T-cell (primary cell): ENCODE measurements at regions not wholly inside any gene's neighbourhood (a gene's known extent, or its start where the extent isn't known, plus 50 kb on each side); places are given as distances from the start of the nearest gene placed in this dataset.
"Not testable (repeated sequence)": the region's sequence is repeated elsewhere in the genome, so short reads cannot be mapped to it uniquely, and the experiment has no call there.

Experiments used
- ATAC-seq, 4 experiments: fragments of 200-7000 bp in 3 of 4; fragments of 150-1000 bp in 1 of 4; cut with Tn5 transposase; replicated peaks in 1 of 4; 1 replicate in 3 of 4; 2 replicates in 1 of 4; pipeline ENCODE4 v1.10.0; 2021; ENCODE audit warnings: moderate library complexity in 3 of 4, mild to moderate bottlenecking in 2 of 4, moderate number of reproducible peaks in 1 of 4
- CTCF ChIA-PET, 2 donors: fragments of 300-600 bp; sonication (Branson Sonifier 250); formaldehyde crosslinking; loops; one replicate each; lab custom pipeline; 2022; ENCODE audit warnings: antibody characterized with exemption in 2 of 2; lab: Charles Lee
- POLR2A ChIA-PET, 2 donors: fragments of 300-600 bp; sonication (Branson Sonifier 250); formaldehyde crosslinking; loops; one replicate each; lab custom pipeline; 2022; ENCODE audit warnings: antibody characterized with exemption in 2 of 2; lab: Charles Lee
- DNase-seq, 35 experiments: peaks; one replicate each; pipeline versions ENCODE4 v3.0.0 to v3.0.0-alpha.2; 2013 to 2023
- H3K27ac ChIP-seq: one replicate; pipeline ENCODE4 v1.5.1; 2013; ENCODE audit warnings: low read length
- H3K27me3 ChIP-seq, 2 experiments: replicated peaks in 1 of 2; 1 replicate in 1 of 2; 2 replicates in 1 of 2; pipeline versions ENCODE4 v1.6.1 to v1.7.0; 2013; ENCODE audit warnings: low read length in 1 of 2, mixed read lengths in 1 of 2; ENCODE audit not compliant: control insufficient read depth in 2 of 2, insufficient read depth in 2 of 2; ENCODE audit errors: extremely low read depth in 1 of 2
- H3K36me3 ChIP-seq, 2 donors: 1 replicate in 1 of 2; 2 replicates in 1 of 2; pipeline versions ENCODE4 v1.6.1 to v1.7.0; 2013; ENCODE audit warnings: low read length in 1 of 2; ENCODE audit not compliant: control insufficient read depth in 2 of 2, insufficient read depth in 1 of 2; ENCODE audit errors: extremely low read depth in 1 of 2
- H3K4me1 ChIP-seq, 2 experiments: 1 replicate in 1 of 2; 2 replicates in 1 of 2; pipeline versions ENCODE4 v1.6.1 to v1.7.0; 2013; ENCODE audit warnings: low read length in 2 of 2, mixed read lengths in 1 of 2; ENCODE audit not compliant: insufficient read depth in 2 of 2, control insufficient read depth in 1 of 2; ENCODE audit errors: extremely low read depth in 1 of 2
- H3K4me3 ChIP-seq, 2 donors: 1 replicate in 1 of 2; 2 replicates in 1 of 2; pipeline versions ENCODE4 v1.5.1 to v1.7.0; 2013; ENCODE audit warnings: mild to moderate bottlenecking in 2 of 2, low read length in 1 of 2, moderate library complexity in 1 of 2; ENCODE audit not compliant: control insufficient read depth in 1 of 2; ENCODE audit errors: extremely low read depth in 1 of 2
- H3K9me3 ChIP-seq: 2 replicates; pipeline ENCODE4 v1.7.0; 2013
- H3K27ac Mint-ChIP-seq, 2 donors: one replicate each; pipeline ENCODE4 v1.8.0; 2020 to 2021; ENCODE audit warnings: mild to moderate bottlenecking in 2 of 2, mixed read lengths in 2 of 2
- H3K27me3 Mint-ChIP-seq, 2 donors: one replicate each; pipeline ENCODE4 v1.8.0; 2021 to 2022; ENCODE audit warnings: mixed read lengths in 2 of 2
- H3K36me3 Mint-ChIP-seq: one replicate; pipeline ENCODE4 v1.8.0; 2021; ENCODE audit warnings: mixed read lengths
- H3K4me1 Mint-ChIP-seq, 3 donors: one replicate each; pipeline ENCODE4 v1.8.0; 2020 to 2022; ENCODE audit warnings: mixed read lengths in 3 of 3, mild to moderate bottlenecking in 1 of 3
- H3K4me3 Mint-ChIP-seq, 3 donors: one replicate each; pipeline ENCODE4 v1.8.0; 2020 to 2022; ENCODE audit warnings: mild to moderate bottlenecking in 3 of 3, mixed read lengths in 3 of 3, moderate library complexity in 3 of 3
- H3K9me3 Mint-ChIP-seq, 3 donors: one replicate each; pipeline ENCODE4 v1.8.0; 2020 to 2022; ENCODE audit warnings: mixed read lengths in 3 of 3
- WGBS: methylation state at CpG from one replicate; pipeline ENCODE4 v1.1.5; 2013; ENCODE audit warnings: missing lambda C conversion rate; ENCODE audit not compliant: insufficient coverage; 5-methylcytosine and 5-hydroxymethylcytosine counted together

GRCh38 chr10:101280511-101280910 lies 51.2 kb upstream of the LBX1 start:
- Mint-ChIP-seq H3K4me1 (peaks cover 4 to 20% (median 10%) of the 10 kb centered on the region in 3 donors), H3K36me3 (no peaks in the 10 kb centered on the region), H3K27me3 (peaks cover 43% of the 10 kb centered on the region in 2 donors), H3K4me3 (no peak overlapping the region), H3K9me3 (no peaks in the 10 kb centered on the region), H3K27ac (no peak overlapping the region)
- no peaks in the 10 kb centered on the region for H3K9me3 ChIP-seq
- peaks cover 11 to 46% of the 10 kb centered on the region in 2 experiments for H3K27me3 ChIP-seq
- WGBS = no CpG with 5 or more reads among the region's 2 CpGs
- peaks cover 0 to 8% of the 10 kb centered on the region in 2 experiments for H3K4me1 ChIP-seq
- no peaks in the 10 kb centered on the region for H3K36me3 ChIP-seq
- no peak overlapping the region for H3K27ac ChIP-seq
- ATAC-seq (no peak), DNase-seq (no peak)
- H3K4me3 ChIP-seq = no peak overlapping the region
- ChIA-PET POLR2A (interaction anchor here in 1 of 2 donors (0.8 kb wide), 1 partner anchor 432 kb away, joined by 3 read pairs; no protein-coding TSS in a partner anchor), CTCF (interaction anchor here in 1 of 2 donors (0.5 kb wide), 1 partner anchor 107 kb away, joined by 3 read pairs; no protein-coding TSS in a partner anchor)

- not testable (repeated sequence) for H3K4me3 Mint-ChIP-seq, H3K9me3 Mint-ChIP-seq, H3K36me3 Mint-ChIP-seq, H3K36me3 ChIP-seq, DNase-seq, H3K4me1 ChIP-seq, H3K27ac ChIP-seq, H3K4me3 ChIP-seq, H3K9me3 ChIP-seq, ATAC-seq, H3K27ac Mint-ChIP-seq
- 0% methylated on average over 1 of the region's 3 CpGs for WGBS
- CTCF ChIA-PET = interaction anchor here (0.5 to 0.6 kb wide), 2 partner anchors 108 to 289 kb away, joined by 3 read pairs; no protein-coding TSS in a partner anchor
- Mint-ChIP-seq H3K27me3 (peaks cover 47% of the 10 kb centered on the region in 2 donors), H3K4me1 (peaks cover 5 to 22% (median 10%) of the 10 kb centered on the region in 3 donors)
- peaks cover 11 to 50% of the 10 kb centered on the region in 2 experiments for H3K27me3 ChIP-seq
- POLR2A ChIA-PET = interaction anchor here in 1 of 2 donors (0.8 kb wide), 1 partner anchor 433 kb away, joined by 3 read pairs; no protein-coding TSS in a partner anchor
Measured at GRCh38 chr10:101280921-101281320, 51.7 kb upstream of the LBX1 start.

DNA sequence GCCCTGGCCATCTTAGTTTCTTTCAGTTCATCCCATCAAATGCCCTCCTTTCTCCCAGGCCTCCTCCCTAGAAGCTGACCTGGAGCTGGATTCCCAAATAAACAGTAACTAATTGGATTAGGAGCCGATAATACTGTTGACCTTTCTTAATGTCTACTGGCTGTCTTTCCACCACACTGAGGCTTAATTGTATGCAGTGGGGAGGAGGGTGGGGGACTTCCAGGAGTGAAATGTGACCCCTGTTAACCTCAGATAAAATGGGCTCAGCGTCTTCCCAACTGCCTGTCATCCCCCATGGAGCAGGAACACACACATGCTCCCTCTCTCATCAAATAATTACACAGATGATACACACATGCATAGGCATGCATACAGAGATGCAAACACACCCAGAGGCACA lies 53.7 kb upstream of the LBX1 start:
- Histone ChIP-seq H3K4me1 (peaks cover 0 to 8% of the 10 kb centered on the region in 2 experiments), H3K9me3 (no peaks in the 10 kb centered on the region), H3K4me3 (no peak overlapping the region), H3K27ac (no peak overlapping the region), H3K27me3 (peaks cover 17 to 65% of the 10 kb centered on the region in 2 experiments), H3K36me3 (no peaks in the 10 kb centered on the region)
- ChIA-PET POLR2A (no interaction called here), CTCF (interaction anchor here in 1 of 2 donors (0.6 kb wide), 1 partner anchor 16 kb away, joined by 3 read pairs; no protein-coding TSS in a partner anchor)
- H3K27me3 Mint-ChIP-seq = peaks cover 65 to 66% of the 10 kb centered on the region in 2 donors
- no peaks in the 10 kb centered on the region for H3K9me3 Mint-ChIP-seq
- DNase-seq = no peak
- no peak for ATAC-seq
- peaks cover 5 to 22% (median 14%) of the 10 kb centered on the region in 3 donors for H3K4me1 Mint-ChIP-seq
- 60% methylated on average over 1 of the region's 2 CpGs for WGBS
- no peak overlapping the region for H3K27ac Mint-ChIP-seq
- H3K4me3 Mint-ChIP-seq = no peak overlapping the region
- no peaks in the 10 kb centered on the region for H3K36me3 Mint-ChIP-seq

- Mint-ChIP-seq H3K4me3 (peak overlapping the region in 1 of 3 donors; percentile 46), H3K4me1 (peaks cover 5 to 22% (median 14%) of the 10 kb centered on the region in 3 donors), H3K36me3 (no peaks in the 10 kb centered on the region), H3K9me3 (no peaks in the 10 kb centered on the region), H3K27me3 (peaks cover 69 to 74% of the 10 kb centered on the region in 2 donors), H3K27ac (no peak overlapping the region)
- DNase-seq (no peak), ATAC-seq (no peak)
- Histone ChIP-seq H3K27me3 (peaks cover 23 to 69% of the 10 kb centered on the region in 2 experiments), H3K4me3 (no peak overlapping the region), H3K27ac (no peak overlapping the region), H3K9me3 (no peaks in the 10 kb centered on the region), H3K4me1 (peaks cover 0 to 8% of the 10 kb centered on the region in 2 experiments), H3K36me3 (no peaks in the 10 kb centered on the region)
- WGBS = 18% methylated on average over 2 of the region's 3 CpGs
- ChIA-PET POLR2A (no interaction called here), CTCF (no interaction called here)
Measured at GRCh38 chr10:101283762-101284100, 54.5 kb upstream of the LBX1 start.

DNA sequence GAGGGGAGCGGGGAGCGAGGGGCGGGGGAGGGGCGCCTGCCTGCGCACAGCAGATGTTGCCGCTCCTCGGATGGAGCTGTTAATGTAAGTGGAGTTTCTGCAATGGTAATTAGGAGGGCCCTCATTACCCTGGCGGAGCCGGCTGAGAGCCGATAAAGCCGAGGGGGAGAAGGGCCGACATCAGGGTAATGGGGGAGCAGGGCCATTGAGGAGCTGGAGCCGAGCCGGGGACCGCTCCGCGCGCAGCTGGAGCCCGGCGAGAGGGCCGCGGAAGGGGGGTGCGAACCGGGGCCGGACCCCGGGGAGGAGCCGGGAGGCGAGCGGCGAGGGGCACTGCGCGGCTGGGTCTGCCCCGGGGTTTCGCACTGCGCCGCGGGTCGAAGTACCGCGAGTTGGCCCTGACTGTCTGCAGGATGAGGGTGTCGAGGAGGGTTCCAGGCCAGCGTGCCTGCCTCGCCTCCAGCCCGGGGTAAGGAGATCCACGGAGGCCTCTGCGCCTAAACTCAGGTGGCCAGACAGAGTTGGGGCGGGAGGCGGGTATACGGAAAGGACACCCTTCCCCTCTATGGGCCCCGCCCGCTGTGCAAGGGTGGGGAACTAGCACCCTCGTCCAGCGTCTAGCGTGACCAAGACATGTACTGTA lies 55.0 kb upstream of the LBX1 start:
- Mint-ChIP-seq H3K27me3 (peaks cover 72 to 74% of the 10 kb centered on the region in 2 donors), H3K9me3 (no peaks in the 10 kb centered on the region), H3K36me3 (no peaks in the 10 kb centered on the region), H3K4me1 (peaks cover 5 to 22% (median 14%) of the 10 kb centered on the region in 3 donors), H3K27ac (no peak overlapping the region), H3K4me3 (peak overlapping the region in 2 of 3 donors; percentile 6 to 46)
- Histone ChIP-seq H3K4me1 (peaks cover 0 to 8% of the 10 kb centered on the region in 2 experiments), H3K27me3 (peaks cover 24 to 74% of the 10 kb centered on the region in 2 experiments), H3K9me3 (no peaks in the 10 kb centered on the region), H3K27ac (no peak overlapping the region), H3K4me3 (no peak overlapping the region), H3K36me3 (no peaks in the 10 kb centered on the region)
- ChIA-PET CTCF (interaction anchor here in 1 of 2 donors (1.4 kb wide), 1 partner anchor 70 kb away, joined by 3 read pairs; no protein-coding TSS in a partner anchor), POLR2A (no interaction called here)
- 12% methylated on average over 49 of the region's 54 CpGs for WGBS
- no peak for DNase-seq
- peak in 3 of 4 experiments; percentile 10 to 29 (median 27) for ATAC-seq

GRCh38 chr10:101284744-101285463 lies 55.6 kb upstream of the LBX1 start:
- ATAC-seq = no peak
- Mint-ChIP-seq H3K27me3 (peaks cover 78 to 81% of the 10 kb centered on the region in 2 donors), H3K27ac (no peak overlapping the region), H3K4me3 (peak overlapping the region in 1 of 3 donors; percentile 46), H3K36me3 (no peaks in the 10 kb centered on the region), H3K4me1 (peaks cover 5 to 22% (median 14%) of the 10 kb centered on the region in 3 donors), H3K9me3 (no peaks in the 10 kb centered on the region)
- no peak overlapping the region for H3K27ac ChIP-seq
- CTCF ChIA-PET = interaction anchor here (0.7 to 1.4 kb wide), 2 partner anchors 13 to 71 kb away, joined by 3 read pairs; no protein-coding TSS in a partner anchor
- no peaks in the 10 kb centered on the region for H3K36me3 ChIP-seq
- H3K9me3 ChIP-seq = no peaks in the 10 kb centered on the region
- H3K4me1 ChIP-seq = peaks cover 0 to 8% of the 10 kb centered on the region in 2 experiments
- POLR2A ChIA-PET = no interaction called here
- no peak for DNase-seq
- peaks cover 24 to 76% of the 10 kb centered on the region in 2 experiments for H3K27me3 ChIP-seq
- 33% methylated on average over 1 of the region's 7 CpGs for WGBS
- H3K4me3 ChIP-seq = no peak overlapping the region
